GM11168 (cell line): ENCODE measurements at regions not wholly inside any gene's neighbourhood (a gene's known extent, or its start where the extent isn't known, plus 50 kb on each side); places are given as distances from the start of the nearest gene placed in this dataset.
"Not testable (repeated sequence)": the region's sequence is repeated elsewhere in the genome, so short reads cannot be mapped to it uniquely, and the experiment has no call there.

Source experiments
- in situ Hi-C: fragments of 300-500 bp; cut with MboI; formaldehyde crosslinking; loops from one replicate; pipeline ENCODE4 v1.12.0; 2022; ENCODE audit warnings: low sequenced_read_pairs; ENCODE audit not compliant: unreplicated experiment

- in situ Hi-C loops: no loop called here
These were observed 78.8 kb upstream of the NR5A2 start for GRCh38 chr1:199948587-199949280.

DNA sequence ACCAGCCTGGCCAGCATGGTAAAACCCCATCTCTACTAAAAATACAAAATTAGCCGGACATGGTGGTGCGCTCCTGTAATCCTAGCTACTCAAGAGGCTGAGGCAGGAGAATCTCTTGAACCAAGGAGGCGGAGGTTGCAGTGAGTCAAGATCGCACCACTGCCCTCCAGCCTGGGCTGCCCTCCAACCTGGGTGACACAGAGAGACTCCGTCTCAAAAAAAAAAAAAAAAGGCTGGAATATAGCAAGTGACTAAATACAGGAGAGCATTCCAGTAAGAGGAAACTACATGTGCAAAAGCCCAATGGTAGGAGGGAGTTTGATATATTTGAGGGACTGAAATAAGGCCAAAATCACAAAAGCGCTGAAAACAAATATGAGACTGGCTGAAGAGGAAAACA lies 76.5 kb upstream of the NR5A2 start:
- in situ Hi-C loops: not testable (repeated sequence)

DNA sequence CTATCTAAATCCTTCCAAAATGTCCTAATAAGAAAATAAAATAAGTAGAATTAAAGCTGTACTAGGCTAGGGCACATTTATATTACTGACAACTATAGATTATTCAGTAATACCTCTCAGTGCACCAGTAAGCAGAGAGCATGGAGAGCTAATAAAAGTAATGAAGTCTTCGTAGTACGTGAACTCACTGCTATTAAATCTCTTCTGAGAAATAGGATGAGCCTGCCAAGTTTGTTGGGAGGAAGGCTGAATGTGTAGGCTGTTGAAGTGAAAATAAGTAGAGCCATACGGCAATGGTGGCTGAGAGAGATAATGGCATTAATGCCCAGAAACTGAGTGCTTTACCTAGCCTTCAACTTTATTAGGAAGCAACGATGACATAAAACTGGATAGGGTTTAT lies 73.9 kb upstream of the NR5A2 start:
- in situ Hi-C loops: no loop called here

DNA sequence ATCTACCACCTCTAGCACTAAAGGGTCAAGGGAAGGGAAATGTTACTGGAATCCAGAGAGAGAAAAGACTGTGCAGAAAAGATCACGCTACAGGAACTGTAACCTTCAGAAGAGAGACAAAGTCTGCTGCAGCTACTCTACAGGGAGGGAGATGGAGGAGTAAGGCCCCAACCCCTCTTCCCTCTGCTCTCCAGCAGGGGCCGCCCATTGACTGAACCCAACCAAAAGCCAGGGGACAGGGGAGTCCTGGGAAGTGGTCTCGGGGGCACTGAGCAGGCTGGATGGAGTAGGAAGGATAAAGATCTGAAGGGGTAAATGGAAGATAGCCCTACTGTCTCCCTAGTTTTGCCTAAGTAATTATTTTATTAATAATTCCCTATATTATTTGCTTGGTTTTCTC lies 72.8 kb upstream of the NR5A2 start:
- in situ Hi-C loops: no loop called here

- in situ Hi-C loops: no loop called here
These were observed 72.3 kb upstream of the NR5A2 start for GRCh38 chr1:199955235-199955634.

- in situ Hi-C loops: no loop called here
These were observed 71.5 kb upstream of the NR5A2 start for GRCh38 chr1:199956005-199956404.

DNA sequence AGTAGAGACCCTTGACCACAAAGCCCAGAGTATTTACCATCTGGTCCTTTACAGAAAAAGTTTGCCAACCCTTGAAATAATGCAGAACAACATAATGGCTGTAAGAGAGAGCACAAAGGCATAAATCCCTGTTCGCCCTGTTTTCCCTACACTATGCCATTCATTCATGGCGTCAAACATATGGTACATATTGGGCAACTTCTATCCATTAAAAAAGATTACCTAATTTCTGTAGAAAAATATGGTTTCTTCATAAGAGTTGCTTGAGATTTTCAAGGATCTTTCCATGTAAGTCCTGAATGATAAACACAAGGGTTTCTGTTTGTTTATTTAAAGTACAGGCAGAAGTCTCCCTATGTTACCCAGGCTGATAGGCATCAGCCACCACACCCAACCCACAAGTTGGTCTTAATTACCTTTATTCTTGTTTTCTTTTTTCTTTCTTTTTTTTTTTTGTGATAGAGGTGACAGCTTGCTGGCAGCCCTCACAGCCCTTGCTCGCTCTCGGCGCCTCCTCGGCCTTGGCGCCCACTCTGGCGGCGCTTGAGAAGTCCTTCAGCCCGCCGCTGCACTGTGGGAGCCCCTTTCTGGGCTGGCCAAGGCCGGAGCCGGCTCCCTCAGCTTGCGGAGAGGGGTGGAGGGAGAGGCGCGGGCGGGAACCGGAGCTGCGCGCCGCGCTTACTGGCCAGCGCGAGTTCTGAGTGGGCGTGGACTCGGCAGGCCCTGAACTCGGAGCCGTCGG lies 68.3 kb upstream of the NR5A2 start:
- in situ Hi-C loops: no loop called here

DNA sequence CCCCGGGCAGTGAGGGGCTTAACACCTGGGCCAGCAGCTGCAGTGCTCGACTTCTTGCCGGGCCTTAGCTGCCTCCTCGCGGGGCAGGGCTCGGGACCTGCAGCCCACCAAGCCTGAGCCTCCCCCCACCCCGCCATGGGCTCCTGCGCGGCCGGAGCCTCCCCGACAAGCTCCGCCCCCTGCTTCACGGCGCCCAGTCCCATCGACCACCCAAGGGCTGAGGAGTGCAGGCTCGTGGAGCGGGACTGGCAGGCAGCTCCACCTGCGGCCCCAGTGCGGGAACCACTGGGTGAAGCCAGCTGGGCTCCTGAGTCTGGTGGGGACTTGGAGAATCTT lies 67.8 kb upstream of the NR5A2 start:
- in situ Hi-C loops: no loop called here

DNA sequence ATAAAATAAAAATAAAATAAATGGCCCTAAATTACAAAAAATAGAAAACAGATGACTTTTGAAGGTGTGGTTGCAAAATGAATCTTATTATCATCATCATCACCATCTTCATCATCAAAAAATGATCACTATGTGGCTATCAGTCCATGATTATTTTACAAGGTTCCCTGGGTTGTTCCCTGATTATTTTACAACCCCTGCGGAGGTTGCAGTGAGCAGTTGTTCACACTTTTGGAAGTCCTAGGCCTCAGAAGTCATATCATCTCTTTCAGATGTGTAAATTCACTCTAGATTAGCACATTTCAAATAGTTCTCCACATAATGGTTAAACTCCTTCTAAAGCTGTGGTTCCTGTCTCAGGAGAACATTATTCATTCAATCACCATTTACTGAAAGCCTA lies 57.4 kb upstream of the NR5A2 start:
- in situ Hi-C loops: no loop called here

DNA sequence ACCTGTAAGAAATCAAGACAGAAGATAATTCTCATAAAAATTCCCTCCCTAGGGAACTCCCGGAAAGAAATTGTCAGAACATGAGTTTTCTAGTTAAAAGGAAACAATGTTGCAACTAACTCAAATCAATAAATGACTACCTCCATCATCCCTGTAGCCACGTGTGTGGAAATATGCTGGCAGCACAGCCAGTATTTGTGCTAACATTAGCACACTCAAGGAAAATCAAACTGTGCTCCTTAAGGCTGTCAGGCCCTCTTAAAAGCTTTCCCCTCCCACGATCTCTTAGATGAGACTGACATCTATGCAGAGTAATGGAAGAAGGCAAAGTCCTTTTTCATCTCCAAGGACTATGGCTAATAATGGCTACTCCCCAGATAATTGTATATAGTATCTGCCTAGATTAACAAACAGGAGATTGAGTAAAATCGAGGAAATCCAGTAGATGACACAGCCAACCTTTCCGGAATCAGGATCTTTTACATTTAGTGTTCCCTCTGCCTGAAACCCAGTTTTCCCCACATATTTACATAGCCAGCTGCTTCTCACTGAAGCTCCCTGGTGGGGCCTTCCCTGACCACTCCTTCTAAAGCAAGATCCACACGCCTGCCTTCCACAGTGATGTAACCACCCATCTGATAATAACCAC lies 50.9 kb upstream of the NR5A2 start:
- in situ Hi-C loops: no loop called here
